Activated CD4-positive, alpha-beta memory T cell treated with anti-CD3 and anti-CD28 coated beads for 36 hours (primary cell): ENCODE measurements at regions not wholly inside any gene's neighbourhood (a gene's known extent, or its start where the extent isn't known, plus 50 kb on each side); places are given as distances from the start of the nearest gene placed in this dataset.
"Not testable (repeated sequence)": the region's sequence is repeated elsewhere in the genome, so short reads cannot be mapped to it uniquely, and the experiment has no call there.

ENCODE experiments used
- CTCF ChIA-PET: fragments of 350-600 bp; sonication (Branson Sonifier 250); formaldehyde crosslinking; loops from one replicate; lab custom pipeline; 2021; ENCODE audit warnings: antibody characterized with exemption, inconsistent platforms; lab: Charles Lee
- POLR2A ChIA-PET: fragments of 350-600 bp; sonication (Branson Sonifier 250); formaldehyde crosslinking; loops from one replicate; lab custom pipeline; 2021; ENCODE audit warnings: antibody characterized with exemption; lab: Charles Lee
- DNase-seq: peaks from one replicate; pipeline ENCODE4 v3.0.0-alpha.2; 2020
- H3K27ac Mint-ChIP-seq: one replicate; pipeline ENCODE4 v1.8.0; 2021; ENCODE audit warnings: mixed read lengths
- H3K27me3 Mint-ChIP-seq: one replicate; pipeline ENCODE4 v1.8.0; 2021; ENCODE audit warnings: mixed read lengths
- H3K36me3 Mint-ChIP-seq: one replicate; pipeline ENCODE4 v1.8.0; 2021; ENCODE audit warnings: mixed read lengths
- H3K4me1 Mint-ChIP-seq: one replicate; pipeline ENCODE4 v1.8.0; 2021; ENCODE audit warnings: low read depth, mixed read lengths
- H3K4me3 Mint-ChIP-seq: one replicate; pipeline ENCODE4 v1.8.0; 2021; ENCODE audit warnings: mild to moderate bottlenecking, mixed read lengths
- H3K9me3 Mint-ChIP-seq: one replicate; pipeline ENCODE4 v1.8.0; 2021; ENCODE audit warnings: mixed read lengths
- intact Hi-C: fragments of 100-400 bp; cut with micrococcal nuclease; formaldehyde crosslinking; loops from one replicate; pipeline ENCODE4 v1.15.1; 2023

DNA sequence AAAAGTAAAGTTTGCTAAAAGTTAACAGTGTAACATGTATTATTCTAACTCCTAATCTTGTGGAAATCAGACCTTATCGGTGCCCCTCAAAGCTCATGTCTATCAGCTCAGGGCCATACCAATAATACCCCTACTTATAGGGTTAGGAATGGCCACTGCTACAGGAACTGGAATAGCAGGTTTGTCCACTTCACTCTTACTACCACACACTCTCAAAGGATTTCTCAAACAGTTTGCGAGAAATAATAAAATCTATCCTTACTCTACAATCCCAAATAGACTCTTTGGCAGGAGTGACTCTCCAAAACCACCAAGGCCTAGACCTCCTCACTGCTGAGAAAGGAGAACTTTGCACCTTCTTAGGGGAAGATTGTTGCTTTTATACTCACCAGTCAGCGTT lies 1677.7 kb downstream of the OLFM4 start:
- no peaks in the 10 kb centered on the region for H3K4me1 Mint-ChIP-seq
- POLR2A ChIA-PET: no interaction called here
- CTCF ChIA-PET: no interaction called here
- no peaks in the 10 kb centered on the region for H3K27me3 Mint-ChIP-seq
- no peak overlapping the region for H3K27ac Mint-ChIP-seq
- intact Hi-C loops: no loop called here
- peaks cover 13% of the 10 kb centered on the region for H3K9me3 Mint-ChIP-seq
- H3K36me3 Mint-ChIP-seq: no peaks in the 10 kb centered on the region
- DNase-seq: no peak
- no peak overlapping the region for H3K4me3 Mint-ChIP-seq

DNA sequence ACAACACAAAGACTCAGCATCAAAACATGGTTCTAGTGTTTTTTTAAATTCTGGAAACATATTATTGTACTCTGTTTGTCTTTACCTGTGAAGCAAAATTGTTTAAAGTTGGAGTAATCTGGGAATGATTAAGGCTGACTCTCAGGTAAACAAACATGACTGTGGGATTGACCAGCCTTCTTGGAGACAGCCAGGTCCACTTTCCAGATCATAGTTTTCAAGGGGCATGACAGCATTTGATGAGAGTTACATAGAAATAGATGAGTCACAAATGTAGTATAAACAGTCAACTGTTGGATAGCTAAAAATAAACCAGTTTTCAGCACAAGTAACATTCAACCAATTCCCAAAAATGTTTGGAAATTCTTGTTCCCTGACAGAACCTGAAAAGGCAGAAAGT lies 1680.9 kb downstream of the OLFM4 start:
- Mint-ChIP-seq H3K4me3 (no peak overlapping the region), H3K27me3 (no peaks in the 10 kb centered on the region), H3K27ac (no peak overlapping the region), H3K4me1 (no peaks in the 10 kb centered on the region), H3K9me3 (peaks cover 15% of the 10 kb centered on the region), H3K36me3 (no peaks in the 10 kb centered on the region)
- no peak for DNase-seq
- ChIA-PET POLR2A (no interaction called here), CTCF (no interaction called here)
- intact Hi-C loops: no loop called here

DNA sequence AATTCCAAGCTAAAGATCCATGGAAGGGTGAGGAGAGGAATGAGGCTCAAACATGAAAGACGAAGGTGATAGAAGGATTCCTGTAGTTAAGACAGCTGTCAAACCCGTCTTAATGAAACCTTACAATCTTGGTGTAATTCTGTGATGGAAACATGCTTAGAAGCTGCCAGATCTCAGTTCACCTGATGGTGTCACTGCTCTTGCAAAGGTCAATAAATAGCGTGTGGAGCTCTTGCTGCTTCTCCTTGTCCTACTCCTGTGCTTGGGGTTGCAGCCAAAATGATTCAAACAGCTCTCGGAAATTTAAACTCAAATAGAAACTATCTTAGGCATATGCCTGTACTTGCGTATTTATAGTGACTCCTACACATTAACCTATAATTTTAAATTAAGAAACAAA lies 1705.0 kb downstream of the OLFM4 start:
- no peak for DNase-seq
- Mint-ChIP-seq H3K27me3 (no peaks in the 10 kb centered on the region), H3K36me3 (no peaks in the 10 kb centered on the region), H3K4me3 (no peak overlapping the region), H3K27ac (no peak overlapping the region), H3K4me1 (no peaks in the 10 kb centered on the region), H3K9me3 (peaks cover 23% of the 10 kb centered on the region)
- intact Hi-C loops: no loop called here
- ChIA-PET CTCF (no interaction called here), POLR2A (no interaction called here)

DNA sequence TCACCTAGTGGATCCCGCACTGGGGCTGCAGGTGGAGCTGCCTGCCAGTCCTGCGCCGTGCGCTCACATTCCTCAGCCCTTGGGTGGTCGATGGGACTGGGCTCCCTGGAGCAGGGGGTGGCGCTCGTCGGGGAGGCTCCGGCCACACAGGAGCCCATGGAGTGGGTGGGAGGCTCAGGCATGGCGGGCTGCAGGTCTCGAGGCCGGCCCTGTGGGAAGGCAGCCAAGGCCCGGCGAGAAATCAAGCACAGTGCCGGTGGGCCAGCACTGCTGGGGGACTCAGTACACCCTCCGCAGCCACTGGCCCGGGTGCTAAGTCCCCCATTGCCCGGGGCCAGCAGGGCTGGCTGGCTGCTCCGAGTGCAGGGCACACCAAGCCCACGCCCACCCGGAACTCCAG lies 1708.6 kb downstream of the OLFM4 start:
- H3K36me3 Mint-ChIP-seq, H3K27ac Mint-ChIP-seq, CTCF ChIA-PET, H3K4me3 Mint-ChIP-seq, POLR2A ChIA-PET, DNase-seq, H3K4me1 Mint-ChIP-seq, intact Hi-C loops, H3K27me3 Mint-ChIP-seq: not testable (repeated sequence)
- H3K9me3 Mint-ChIP-seq: peaks cover 14% of the 10 kb centered on the region

DNA sequence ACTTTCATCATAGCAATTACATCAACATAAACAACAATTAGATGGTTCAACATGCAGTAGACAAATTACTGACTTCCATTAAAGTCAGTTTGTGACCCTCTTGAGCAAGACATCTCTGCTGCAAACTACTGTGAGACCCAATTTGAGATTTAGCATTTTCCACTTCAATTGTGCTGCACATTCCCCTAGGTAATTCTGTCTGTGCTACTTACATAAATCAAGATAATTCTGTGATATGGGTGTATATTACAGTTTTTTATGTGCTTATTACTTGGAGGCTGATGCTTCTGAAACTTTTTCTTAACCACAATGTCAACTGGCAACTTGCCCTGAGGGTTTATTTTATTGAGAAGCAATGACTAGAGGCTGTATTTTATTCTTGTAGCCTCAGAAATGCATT lies 1714.4 kb downstream of the OLFM4 start:
- no peak for DNase-seq
- POLR2A ChIA-PET: no interaction called here
- Mint-ChIP-seq H3K27ac (no peak overlapping the region), H3K4me1 (no peaks in the 10 kb centered on the region), H3K4me3 (no peak overlapping the region), H3K36me3 (no peaks in the 10 kb centered on the region), H3K9me3 (peaks cover 13% of the 10 kb centered on the region), H3K27me3 (no peaks in the 10 kb centered on the region)
- CTCF ChIA-PET: interaction anchor here (0.6 kb wide), 1 partner anchor 101 kb away, joined by 3 read pairs; no protein-coding TSS in a partner anchor
- intact Hi-C loops: no loop called here

DNA sequence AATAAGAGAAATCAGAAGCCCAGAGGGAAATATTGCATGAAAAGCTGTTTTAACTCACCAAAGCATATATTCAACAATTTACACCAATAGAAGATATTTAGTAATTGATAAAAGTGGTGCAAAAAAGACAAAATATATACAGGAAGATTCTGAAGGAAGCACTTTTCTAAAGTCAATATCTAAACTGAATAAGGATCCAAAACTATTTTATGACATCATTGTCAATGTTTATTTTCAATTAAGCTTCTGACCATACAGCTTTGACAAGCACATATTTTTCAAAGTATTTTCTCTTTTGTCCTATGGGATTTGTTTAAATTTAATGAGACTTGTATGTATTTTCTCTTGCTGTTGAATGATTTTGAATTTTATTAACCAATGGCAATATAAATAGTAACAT lies 1716.1 kb downstream of the OLFM4 start:
- DNase-seq: no peak
- Mint-ChIP-seq H3K27me3 (no peaks in the 10 kb centered on the region), H3K27ac (no peak overlapping the region), H3K9me3 (peaks cover 12% of the 10 kb centered on the region), H3K4me1 (no peaks in the 10 kb centered on the region), H3K36me3 (no peaks in the 10 kb centered on the region), H3K4me3 (no peak overlapping the region)
- CTCF ChIA-PET: no interaction called here
- intact Hi-C loops: no loop called here
- POLR2A ChIA-PET: no interaction called here

DNA sequence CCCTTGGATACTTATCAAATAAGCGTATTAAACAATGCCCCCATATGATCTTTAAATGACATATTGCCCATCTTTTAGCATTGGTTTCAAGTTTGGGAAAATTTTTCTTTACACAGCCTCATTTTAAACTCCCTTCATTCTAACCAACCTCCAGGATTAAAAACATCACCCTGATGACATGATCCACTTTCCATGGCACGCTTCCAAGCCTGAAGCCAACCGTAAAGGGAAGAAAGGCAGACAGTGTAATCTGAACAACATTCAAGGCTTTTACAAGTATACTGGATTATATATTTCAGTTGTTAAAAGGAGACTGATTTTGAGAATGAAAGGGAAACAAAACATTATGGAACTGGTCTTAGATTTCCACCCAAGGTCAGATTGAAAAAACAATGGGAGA lies 1721.9 kb downstream of the OLFM4 start:
- Mint-ChIP-seq H3K27me3 (no peaks in the 10 kb centered on the region), H3K4me3 (no peak overlapping the region), H3K4me1 (no peaks in the 10 kb centered on the region), H3K36me3 (no peaks in the 10 kb centered on the region), H3K27ac (no peak overlapping the region), H3K9me3 (peaks cover 11% of the 10 kb centered on the region)
- intact Hi-C loops: no loop called here
- no peak for DNase-seq
- ChIA-PET POLR2A (no interaction called here), CTCF (no interaction called here)

DNA sequence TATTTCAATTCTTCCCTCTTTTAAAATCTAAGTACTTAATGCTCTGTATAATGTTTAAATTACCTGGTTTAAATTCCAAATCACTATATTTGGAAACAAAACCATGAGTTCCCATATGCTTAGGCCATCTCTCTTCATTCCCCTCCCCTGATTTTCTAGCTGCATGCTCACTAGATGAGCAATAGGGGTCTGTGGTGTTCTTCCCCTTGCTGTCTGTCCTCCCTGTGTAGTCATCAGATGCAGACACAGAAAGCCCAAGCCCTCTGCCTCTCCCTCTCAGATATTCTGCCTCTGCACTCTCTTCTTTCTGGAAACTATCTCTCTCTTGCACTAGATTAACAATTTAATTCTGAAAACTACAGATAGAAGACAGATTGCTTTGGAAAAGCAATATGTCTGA lies 1730.2 kb downstream of the OLFM4 start:
- peaks cover 4% of the 10 kb centered on the region for H3K9me3 Mint-ChIP-seq
- H3K36me3 Mint-ChIP-seq: no peaks in the 10 kb centered on the region
- H3K4me3 Mint-ChIP-seq: no peak overlapping the region
- no peaks in the 10 kb centered on the region for H3K4me1 Mint-ChIP-seq
- CTCF ChIA-PET: no interaction called here
- POLR2A ChIA-PET: no interaction called here
- intact Hi-C loops: no loop called here
- H3K27me3 Mint-ChIP-seq: no peaks in the 10 kb centered on the region
- no peak overlapping the region for H3K27ac Mint-ChIP-seq
- DNase-seq: no peak

DNA sequence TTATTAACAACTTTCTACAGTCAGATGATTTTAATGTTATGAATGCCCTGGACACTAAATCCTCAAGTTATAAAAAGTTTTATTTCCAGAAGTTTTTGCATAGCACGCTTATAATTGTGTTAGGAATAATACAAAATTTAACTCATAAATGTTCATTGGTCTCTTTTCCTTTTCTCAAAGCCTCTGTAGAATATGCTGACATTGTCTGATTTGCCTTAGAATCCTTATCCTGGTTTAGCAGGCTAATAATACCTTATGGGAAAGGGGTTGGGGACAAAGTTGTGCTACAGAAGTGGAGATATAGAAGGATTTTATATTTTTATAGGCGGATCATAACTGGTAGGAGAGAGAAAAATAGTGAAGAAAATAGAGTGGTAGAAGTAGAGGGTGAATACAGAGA lies 1739.6 kb downstream of the OLFM4 start:
- H3K4me1 Mint-ChIP-seq: no peaks in the 10 kb centered on the region
- no peak for DNase-seq
- no peak overlapping the region for H3K4me3 Mint-ChIP-seq
- CTCF ChIA-PET: no interaction called here
- H3K36me3 Mint-ChIP-seq: no peaks in the 10 kb centered on the region
- peaks cover 17% of the 10 kb centered on the region for H3K9me3 Mint-ChIP-seq
- H3K27me3 Mint-ChIP-seq: no peaks in the 10 kb centered on the region
- intact Hi-C loops: no loop called here
- POLR2A ChIA-PET: no interaction called here
- no peak overlapping the region for H3K27ac Mint-ChIP-seq

DNA sequence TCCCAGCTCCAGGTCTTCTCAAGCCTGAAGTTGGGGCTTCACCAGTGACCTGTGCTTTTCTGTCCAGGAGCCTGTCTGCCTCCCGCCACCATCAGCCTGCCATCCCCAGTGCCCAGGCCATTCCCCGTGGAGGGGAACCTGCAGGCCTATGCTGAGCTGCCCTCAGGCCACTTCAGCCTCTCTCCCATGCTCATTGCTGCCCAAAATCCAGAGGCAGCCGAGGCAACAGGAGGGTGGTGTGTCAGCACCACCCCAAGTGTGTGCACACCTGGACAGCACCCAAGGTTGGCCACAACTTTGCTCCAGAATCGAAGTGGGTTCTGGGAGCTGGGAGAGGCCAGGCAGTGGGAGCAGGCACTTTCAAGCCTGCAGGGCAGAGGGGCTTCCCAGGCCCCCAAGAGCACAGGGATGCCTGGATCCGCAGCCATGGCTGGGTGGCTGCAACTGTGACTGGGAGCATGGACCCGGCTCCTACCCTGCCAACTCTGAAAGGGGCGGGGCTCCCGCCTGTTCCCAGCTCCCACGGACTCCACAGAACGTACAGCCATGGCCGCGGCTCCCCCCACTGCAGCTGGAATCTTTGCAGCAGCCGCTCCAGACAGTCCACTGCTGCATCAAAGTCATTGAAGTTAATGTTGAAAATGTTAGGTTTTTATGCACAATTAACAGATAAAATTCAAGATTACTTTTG lies 1747.0 kb downstream of the OLFM4 start:
- intact Hi-C loops: no loop called here
- DNase-seq: no peak
- Mint-ChIP-seq H3K27me3 (no peaks in the 10 kb centered on the region), H3K4me1 (no peaks in the 10 kb centered on the region), H3K4me3 (no peak overlapping the region), H3K36me3 (no peaks in the 10 kb centered on the region), H3K27ac (no peak overlapping the region), H3K9me3 (peaks cover 17% of the 10 kb centered on the region)
- ChIA-PET POLR2A (no interaction called here), CTCF (no interaction called here)

DNA sequence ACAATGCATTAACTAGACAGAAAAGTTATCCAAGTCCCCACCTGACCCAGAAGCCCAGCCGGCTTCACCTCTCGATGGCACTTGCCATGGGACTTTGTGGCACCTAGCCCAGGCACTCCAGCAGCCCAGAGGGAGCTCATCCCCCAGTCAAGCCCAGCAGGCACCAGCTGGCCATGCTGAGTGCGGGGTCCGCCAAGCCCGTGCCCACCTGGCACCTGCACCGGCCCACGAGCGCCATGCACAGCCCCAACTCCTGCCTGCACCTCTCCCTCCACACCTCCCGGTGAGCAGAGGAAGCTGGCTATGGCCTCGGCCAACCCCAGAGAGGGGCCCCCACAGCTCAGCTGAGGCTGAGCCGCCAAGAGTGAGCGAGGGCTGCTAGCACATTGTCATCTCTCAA lies 1759.1 kb downstream of the OLFM4 start:
- ChIA-PET POLR2A (interaction anchor here (0.6 kb wide), 1 partner anchor 904 kb away, joined by 3 read pairs; no protein-coding TSS in a partner anchor), CTCF (no interaction called here)
- no peak overlapping the region for H3K4me3 Mint-ChIP-seq
- H3K27ac Mint-ChIP-seq: no peak overlapping the region
- no peaks in the 10 kb centered on the region for H3K36me3 Mint-ChIP-seq
- H3K9me3 Mint-ChIP-seq: peaks cover 12% of the 10 kb centered on the region
- no peaks in the 10 kb centered on the region for H3K27me3 Mint-ChIP-seq
- no peaks in the 10 kb centered on the region for H3K4me1 Mint-ChIP-seq
- intact Hi-C loops: no loop called here
- DNase-seq: no peak

DNA sequence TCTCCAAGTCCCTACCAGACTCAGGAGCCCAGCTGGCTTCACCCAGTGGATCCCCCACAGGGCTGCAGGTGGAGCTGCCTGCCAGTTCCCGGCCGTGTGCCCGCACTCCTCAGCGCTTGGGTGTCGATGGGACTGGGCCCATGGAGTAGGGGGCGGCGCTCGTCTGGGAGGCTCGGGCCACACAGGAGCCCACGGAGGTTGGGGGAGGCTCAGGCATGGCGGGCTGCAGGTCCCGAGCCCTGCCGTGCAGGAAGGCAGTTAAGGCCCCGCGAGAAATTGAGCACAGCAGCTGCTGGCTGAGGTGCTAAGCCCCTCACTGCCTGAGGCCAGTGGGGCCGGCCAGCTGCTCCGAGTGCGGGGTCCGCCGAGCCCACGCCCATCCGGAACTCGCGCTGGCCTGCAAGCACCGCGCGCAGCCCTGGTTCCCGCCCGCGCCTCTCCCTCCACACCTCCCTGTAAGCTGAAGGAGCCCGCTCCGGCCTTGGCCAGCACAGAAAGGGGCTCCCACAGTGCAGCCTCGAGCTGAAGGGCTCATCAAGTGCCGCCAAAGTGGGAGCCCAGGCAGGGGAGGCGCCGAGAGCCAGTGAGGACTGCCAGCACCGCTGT lies 1771.1 kb downstream of the OLFM4 start:
- Mint-ChIP-seq H3K27me3 (no peaks in the 10 kb centered on the region), H3K4me1 (no peaks in the 10 kb centered on the region), H3K27ac (no peak overlapping the region), H3K4me3 (no peak overlapping the region), H3K9me3 (peaks cover 4% of the 10 kb centered on the region), H3K36me3 (no peaks in the 10 kb centered on the region)
- ChIA-PET POLR2A (no interaction called here), CTCF (no interaction called here)
- DNase-seq: no peak
- intact Hi-C loops: no loop called here

DNA sequence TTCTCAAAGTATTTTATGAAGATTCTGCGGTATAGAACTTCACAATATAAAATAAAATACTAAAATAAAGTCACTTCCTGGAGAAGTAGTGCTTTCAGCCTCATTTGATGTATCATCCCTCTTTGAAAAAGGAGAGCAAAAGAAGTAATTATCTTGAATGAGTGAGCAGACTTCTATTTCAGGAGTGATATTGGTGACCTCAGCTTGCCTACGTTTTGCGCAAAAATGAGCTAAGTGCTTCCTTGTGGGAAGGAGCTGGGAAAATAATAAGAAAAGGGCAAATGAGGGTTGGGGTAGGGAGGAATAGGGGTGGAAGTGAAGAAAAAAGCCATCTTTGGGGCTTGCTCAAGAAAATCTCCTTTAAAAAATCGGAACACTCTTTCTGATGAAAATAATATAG lies 1773.6 kb downstream of the OLFM4 start:
- CTCF ChIA-PET: no interaction called here
- intact Hi-C loops: no loop called here
- H3K27ac Mint-ChIP-seq: no peak overlapping the region
- H3K27me3 Mint-ChIP-seq: no peaks in the 10 kb centered on the region
- peaks cover 12% of the 10 kb centered on the region for H3K9me3 Mint-ChIP-seq
- POLR2A ChIA-PET: no interaction called here
- H3K4me3 Mint-ChIP-seq: no peak overlapping the region
- H3K4me1 Mint-ChIP-seq: no peaks in the 10 kb centered on the region
- no peak for DNase-seq
- no peaks in the 10 kb centered on the region for H3K36me3 Mint-ChIP-seq
